ENCODE measurements at regions not wholly inside any gene's neighbourhood (a gene's known extent, or its start where the extent isn't known, plus 50 kb on each side); places are given as distances from the start of the nearest gene placed in this dataset.
"Not testable (repeated sequence)": the region's sequence is repeated elsewhere in the genome, so short reads cannot be mapped to it uniquely, and the experiment has no call there.

DNA sequence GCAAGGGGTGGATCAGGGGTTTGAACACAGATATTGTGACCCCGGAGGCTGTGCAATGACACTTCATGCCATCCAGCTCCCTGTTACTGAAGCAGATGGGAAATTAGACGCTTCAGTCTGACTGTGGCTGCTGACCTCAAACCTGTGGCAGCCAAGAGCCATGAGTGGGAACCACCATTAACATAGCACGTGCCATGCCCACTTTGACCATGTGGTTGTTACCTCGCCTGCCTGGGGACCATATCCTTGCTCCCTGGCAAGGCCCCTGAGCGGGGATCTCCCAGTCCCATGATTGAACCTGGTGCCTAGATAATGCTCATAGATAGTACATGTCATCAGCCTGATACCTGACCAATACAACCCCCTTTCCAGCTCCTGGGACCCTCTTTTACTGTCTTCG lies 68.9 kb downstream of the CYP26B1 start:
- no peak overlapping the region for H3K4me3 Mint-ChIP-seq
- DNase-seq (no peak), ATAC-seq (ENCODE audit: low read depth) (no peak)
- no peaks in the 10 kb centered on the region for H3K36me3 Mint-ChIP-seq
- no peaks in the 10 kb centered on the region for H3K27me3 Mint-ChIP-seq
- no peaks in the 10 kb centered on the region for H3K4me1 Mint-ChIP-seq
- POLR2A ChIA-PET: no interaction called here
- peaks cover 2% of the 10 kb centered on the region for H3K9me3 Mint-ChIP-seq
- no peak overlapping the region for H3K27ac Mint-ChIP-seq

DNA sequence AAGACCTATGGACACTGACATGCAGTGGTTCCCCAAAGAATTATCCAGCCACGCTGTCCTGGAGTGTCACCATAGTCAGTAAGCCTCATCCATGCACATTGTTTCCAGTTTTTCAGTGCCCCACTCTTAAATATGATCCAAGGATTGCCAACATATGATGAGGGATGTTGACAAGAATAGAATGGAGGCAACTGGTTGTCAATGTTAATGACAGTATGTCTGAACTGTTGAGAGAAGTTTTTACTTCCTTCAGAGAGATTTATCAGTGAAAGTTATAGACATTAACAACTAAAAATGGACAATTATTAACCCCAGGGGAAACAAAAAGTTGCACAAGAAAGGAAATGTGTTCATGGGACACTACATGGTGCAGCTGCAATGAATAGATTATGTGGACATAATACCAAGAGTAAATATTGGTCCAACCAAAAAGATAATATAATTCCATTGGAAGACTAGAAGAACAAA lies 69.9 kb downstream of the CYP26B1 start:
- Mint-ChIP-seq H3K4me1 (no peaks in the 10 kb centered on the region), H3K27ac (no peak overlapping the region), H3K36me3 (no peaks in the 10 kb centered on the region), H3K4me3 (no peak overlapping the region), H3K27me3 (no peaks in the 10 kb centered on the region), H3K9me3 (peaks cover 7% of the 10 kb centered on the region)
- DNase-seq: no peak
- ATAC-seq (ENCODE audit: low read depth): no peak
- POLR2A ChIA-PET: no interaction called here

DNA sequence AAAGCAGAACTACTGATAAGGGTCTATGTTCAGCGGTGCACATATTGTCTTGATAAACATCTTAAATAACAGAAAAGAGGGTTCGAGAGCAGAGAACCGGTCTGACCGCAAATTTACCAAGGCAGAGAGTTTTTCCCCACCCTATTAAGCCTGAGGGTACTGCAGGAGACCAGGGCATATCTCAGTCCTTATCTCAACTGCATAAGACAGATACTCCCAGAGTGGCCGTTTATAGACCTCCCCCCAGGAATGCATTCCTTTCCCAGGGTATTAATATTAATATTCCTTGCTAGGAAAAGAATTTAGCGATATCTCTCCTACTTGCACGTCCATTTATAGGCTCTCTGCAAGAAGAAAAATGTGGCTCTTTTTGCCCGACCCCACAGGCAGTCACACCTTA lies 74.3 kb downstream of the CYP26B1 start:
- H3K27me3 Mint-ChIP-seq; H3K4me3 Mint-ChIP-seq; H3K27ac Mint-ChIP-seq; H3K9me3 Mint-ChIP-seq; POLR2A ChIA-PET; DNase-seq; ATAC-seq (ENCODE audit: low read depth); H3K4me1 Mint-ChIP-seq; H3K36me3 Mint-ChIP-seq: not testable (repeated sequence)

DNA sequence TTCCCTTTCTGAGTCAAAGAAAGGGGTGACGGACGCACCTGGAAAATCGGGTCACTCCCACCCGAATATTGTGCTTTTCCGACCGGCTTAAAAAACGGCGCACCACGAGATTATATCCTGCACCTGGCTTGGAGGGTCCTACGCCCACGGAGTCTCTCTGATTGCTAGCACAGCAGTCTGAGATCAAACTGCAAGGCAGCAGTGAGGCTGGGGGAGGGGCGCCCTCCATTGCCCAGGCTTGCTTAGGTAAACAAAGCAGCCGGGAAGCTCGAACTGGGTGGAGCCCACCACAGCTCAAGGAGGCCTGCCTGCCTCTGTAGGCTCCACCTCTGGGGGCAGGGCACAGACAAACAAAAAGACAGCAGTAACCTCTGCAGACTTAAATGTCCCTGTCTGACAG lies 83.5 kb downstream of the CYP26B1 start:
- H3K9me3 Mint-ChIP-seq; DNase-seq; POLR2A ChIA-PET; H3K4me3 Mint-ChIP-seq; H3K36me3 Mint-ChIP-seq; H3K27ac Mint-ChIP-seq; H3K27me3 Mint-ChIP-seq; ATAC-seq (ENCODE audit: low read depth); H3K4me1 Mint-ChIP-seq: not testable (repeated sequence)

DNA sequence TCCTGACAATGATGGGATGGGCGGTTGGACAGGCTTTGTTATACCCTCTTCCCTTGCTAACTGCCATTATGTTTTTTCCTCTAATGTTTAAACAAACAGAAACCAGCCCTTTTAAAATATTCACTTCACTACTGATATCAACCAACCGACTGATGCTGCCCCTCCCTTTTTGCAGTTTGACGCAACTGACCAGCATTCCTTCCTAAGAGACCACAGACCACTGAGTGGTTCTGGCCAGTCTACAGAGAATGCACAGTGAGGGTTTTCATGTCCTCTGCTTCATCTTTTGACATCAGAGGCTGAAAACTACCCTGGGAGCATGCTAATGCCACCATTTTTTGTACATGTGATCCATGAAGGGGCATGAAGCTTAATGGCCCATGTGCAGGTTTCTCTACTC lies 85.3 kb downstream of the CYP26B1 start:
- no peak overlapping the region for H3K4me3 Mint-ChIP-seq
- no peaks in the 10 kb centered on the region for H3K36me3 Mint-ChIP-seq
- no peaks in the 10 kb centered on the region for H3K9me3 Mint-ChIP-seq
- DNase-seq (no peak), ATAC-seq (ENCODE audit: low read depth) (no peak)
- POLR2A ChIA-PET: no interaction called here
- peaks cover 2% of the 10 kb centered on the region for H3K27me3 Mint-ChIP-seq
- H3K4me1 Mint-ChIP-seq: no peaks in the 10 kb centered on the region
- H3K27ac Mint-ChIP-seq: no peak overlapping the region

DNA sequence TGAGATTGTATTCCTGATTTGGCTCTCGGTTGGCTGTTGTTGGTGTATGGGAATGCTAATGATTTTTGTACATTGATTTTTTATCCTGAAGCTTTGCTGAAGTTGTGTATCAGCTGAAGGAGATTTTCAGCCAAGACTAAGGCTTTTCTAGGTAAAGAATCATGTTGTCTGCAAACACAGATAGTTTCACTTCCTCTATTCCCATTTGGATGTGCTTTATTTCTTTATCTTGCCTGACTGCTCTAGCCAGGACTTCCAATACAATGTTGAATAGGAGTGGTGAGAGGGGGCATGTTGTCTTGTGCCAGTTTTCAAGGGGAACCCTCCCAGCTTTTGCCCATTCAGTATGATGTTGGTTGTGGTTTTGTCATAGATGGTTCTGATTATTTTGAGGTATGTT lies 90.4 kb downstream of the CYP26B1 start:
- no peak overlapping the region for H3K27ac Mint-ChIP-seq
- no peaks in the 10 kb centered on the region for H3K4me1 Mint-ChIP-seq
- H3K4me3 Mint-ChIP-seq: no peak overlapping the region
- ATAC-seq (ENCODE audit: low read depth): no peak
- peaks cover 6% of the 10 kb centered on the region for H3K27me3 Mint-ChIP-seq
- peaks cover 3% of the 10 kb centered on the region for H3K9me3 Mint-ChIP-seq
- H3K36me3 Mint-ChIP-seq: peaks cover 1% of the 10 kb centered on the region
- POLR2A ChIA-PET: no interaction called here
- DNase-seq: no peak

DNA sequence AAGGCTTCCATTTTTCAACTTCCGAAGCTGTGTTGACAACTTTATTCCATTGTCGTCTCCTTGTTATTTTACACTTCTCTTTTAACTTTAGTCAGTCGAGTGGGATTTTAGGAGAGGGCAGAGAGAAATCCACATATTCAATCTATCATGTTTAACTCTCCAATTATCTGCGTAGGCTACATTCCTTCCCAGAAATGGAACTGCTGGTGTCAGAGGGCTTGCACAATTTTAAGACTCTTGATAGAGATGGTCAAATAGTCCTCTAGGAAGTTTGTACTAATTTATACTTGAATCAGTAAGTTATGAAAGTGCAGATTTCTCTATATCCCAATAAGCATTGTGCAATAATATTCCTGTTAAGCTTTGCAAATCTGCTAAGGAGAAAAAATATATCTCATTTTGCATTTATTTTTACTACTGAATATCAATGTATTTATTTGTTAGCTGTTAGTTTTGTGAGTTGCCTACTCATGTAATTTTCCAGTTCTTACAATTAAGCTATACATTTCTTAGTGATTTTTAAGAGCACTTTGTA lies 95.6 kb downstream of the CYP26B1 start:
- peaks cover 3% of the 10 kb centered on the region for H3K9me3 Mint-ChIP-seq
- ATAC-seq (ENCODE audit: low read depth) (no peak), DNase-seq (no peak)
- no peak overlapping the region for H3K27ac Mint-ChIP-seq
- POLR2A ChIA-PET: no interaction called here
- H3K36me3 Mint-ChIP-seq: peaks cover 1% of the 10 kb centered on the region
- no peaks in the 10 kb centered on the region for H3K4me1 Mint-ChIP-seq
- no peak overlapping the region for H3K4me3 Mint-ChIP-seq
- H3K27me3 Mint-ChIP-seq: peaks cover 10% of the 10 kb centered on the region

DNA sequence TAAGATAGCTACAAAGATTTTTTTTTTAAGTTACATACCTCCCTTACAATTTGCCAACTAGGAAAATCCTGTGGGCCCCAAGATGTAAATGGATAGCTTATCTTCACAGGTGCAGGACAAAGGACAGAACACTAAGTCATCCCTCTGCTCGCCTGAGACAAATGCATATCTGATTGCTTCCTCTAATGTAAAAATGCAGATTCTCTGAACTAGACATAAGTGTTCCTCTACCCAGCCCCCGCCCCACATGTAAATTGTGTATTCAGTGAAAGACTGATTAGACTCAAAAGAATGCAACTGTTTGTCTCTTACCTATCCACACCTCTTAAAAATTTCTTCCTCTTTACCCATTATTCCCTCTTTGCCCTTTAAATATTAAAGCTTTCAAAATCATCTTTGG lies 96.5 kb downstream of the CYP26B1 start:
- DNase-seq (no peak), ATAC-seq (ENCODE audit: low read depth) (no peak)
- Mint-ChIP-seq H3K27me3 (peaks cover 6% of the 10 kb centered on the region), H3K9me3 (no peaks in the 10 kb centered on the region), H3K27ac (no peak overlapping the region), H3K4me1 (no peaks in the 10 kb centered on the region), H3K4me3 (no peak overlapping the region), H3K36me3 (no peaks in the 10 kb centered on the region)
- POLR2A ChIA-PET: no interaction called here

DNA sequence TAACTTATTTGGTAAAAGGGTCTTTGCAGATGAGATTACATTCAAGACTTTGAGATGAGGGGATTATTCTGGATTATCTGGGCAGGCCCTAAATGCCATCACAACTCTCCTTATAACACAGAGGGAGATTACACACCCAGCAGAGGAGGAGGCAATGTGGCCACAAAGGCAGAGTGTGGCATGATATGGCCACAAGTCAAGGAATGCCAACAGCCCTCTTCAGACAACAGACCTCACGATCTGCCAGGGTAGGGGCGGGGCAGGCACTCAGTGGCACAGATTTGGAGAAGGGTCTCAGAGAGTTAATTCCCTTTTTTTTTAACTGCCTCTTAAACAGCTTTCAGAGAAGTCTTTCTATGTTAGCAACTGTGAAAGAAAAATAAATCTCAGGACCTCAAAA lies 96.9 kb downstream of the CYP26B1 start:
- ATAC-seq (ENCODE audit: low read depth): no peak

DNA sequence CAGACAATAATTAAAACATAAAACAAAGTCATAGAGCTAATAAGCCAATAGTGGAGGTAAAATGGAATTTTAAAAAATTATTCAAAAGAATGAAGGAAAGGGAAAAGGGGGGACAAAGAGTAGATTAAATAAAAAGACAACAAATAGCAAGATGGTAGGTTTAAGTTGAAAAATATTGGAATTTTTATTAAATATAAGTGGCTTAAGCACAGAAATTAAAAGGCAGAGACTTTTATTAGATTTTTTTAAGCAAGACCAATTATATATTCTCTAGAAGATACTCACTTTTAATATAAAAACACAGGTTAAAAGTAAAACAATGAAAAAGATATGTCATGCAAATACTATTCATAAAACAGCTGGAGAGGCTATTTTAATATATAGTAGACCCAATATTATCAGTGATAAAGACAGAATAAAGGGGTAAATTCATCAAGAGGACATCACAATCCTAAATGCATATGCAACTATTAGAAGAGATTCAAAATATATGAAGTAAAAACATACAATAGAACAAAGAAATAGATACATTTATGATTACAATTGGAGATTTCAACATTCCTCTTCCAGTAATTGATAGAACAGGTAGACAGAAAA lies 98.7 kb downstream of the CYP26B1 start:
- no peaks in the 10 kb centered on the region for H3K4me1 Mint-ChIP-seq

More for the DNA sequence above, 96.9 kb downstream of the CYP26B1 start:
- H3K36me3 Mint-ChIP-seq: no peaks in the 10 kb centered on the region
- DNase-seq: no peak
- peaks cover 6% of the 10 kb centered on the region for H3K27me3 Mint-ChIP-seq
- POLR2A ChIA-PET: no interaction called here
- no peaks in the 10 kb centered on the region for H3K4me1 Mint-ChIP-seq
- H3K4me3 Mint-ChIP-seq: no peak overlapping the region
- H3K9me3 Mint-ChIP-seq: no peaks in the 10 kb centered on the region
- no peak overlapping the region for H3K27ac Mint-ChIP-seq

DNA sequence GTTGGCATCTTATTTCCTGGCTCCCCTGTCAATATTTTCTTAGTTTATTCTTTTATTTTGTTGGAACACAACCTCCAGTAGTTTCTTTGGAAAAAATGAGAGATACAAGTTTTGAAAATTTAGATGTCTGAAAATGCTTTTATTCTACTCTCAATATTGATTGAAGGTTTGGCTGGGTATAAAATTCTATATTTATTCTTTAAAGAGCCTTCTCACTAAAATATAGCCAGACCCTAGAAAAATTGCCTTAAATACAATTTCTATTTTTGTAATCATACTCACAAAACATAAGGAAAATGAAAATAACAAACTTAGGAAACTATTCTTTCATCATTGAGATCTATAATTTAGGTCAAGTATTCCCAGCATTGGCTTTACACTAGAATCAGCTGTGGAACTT lies 103.7 kb downstream of the CYP26B1 start:
- H3K9me3 Mint-ChIP-seq: no peaks in the 10 kb centered on the region
- H3K27ac Mint-ChIP-seq: no peak overlapping the region
- DNase-seq (no peak), ATAC-seq (ENCODE audit: low read depth) (no peak)
- no peak overlapping the region for H3K4me3 Mint-ChIP-seq
- no peaks in the 10 kb centered on the region for H3K36me3 Mint-ChIP-seq
- peaks cover 2% of the 10 kb centered on the region for H3K27me3 Mint-ChIP-seq
- POLR2A ChIA-PET: no interaction called here
- no peaks in the 10 kb centered on the region for H3K4me1 Mint-ChIP-seq

More for the DNA sequence above, 98.7 kb downstream of the CYP26B1 start:
- ATAC-seq (ENCODE audit: low read depth): no peak
- DNase-seq: no peak
- Mint-ChIP-seq H3K9me3 (no peaks in the 10 kb centered on the region), H3K4me3 (no peak overlapping the region), H3K27ac (no peak overlapping the region), H3K36me3 (no peaks in the 10 kb centered on the region), H3K27me3 (peaks cover 6% of the 10 kb centered on the region)
- POLR2A ChIA-PET: no interaction called here

DNA sequence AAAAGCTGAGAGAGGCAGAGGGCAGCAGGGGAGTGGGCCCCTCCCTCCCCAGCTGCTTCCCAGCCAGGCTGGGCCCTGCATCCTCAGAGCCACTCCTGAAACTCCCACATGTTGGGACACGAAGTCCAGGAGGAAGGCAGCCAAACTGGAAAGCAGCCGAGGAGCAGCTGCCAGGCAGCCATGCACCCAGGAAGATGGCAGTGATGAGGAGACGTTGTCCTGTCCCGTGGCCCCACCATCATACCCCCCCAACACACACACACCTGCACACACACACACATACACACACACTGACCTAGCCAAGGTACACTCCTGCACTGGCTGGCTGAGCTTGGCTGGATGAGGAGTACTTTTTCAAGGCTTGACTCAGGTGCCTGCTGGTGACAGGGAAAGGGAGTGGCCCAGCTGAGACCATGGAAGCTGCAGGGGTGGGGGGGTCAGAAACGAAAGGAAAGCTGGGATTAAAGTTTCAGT lies 106.0 kb downstream of the CYP26B1 start:
- Mint-ChIP-seq H3K4me3 (no peak overlapping the region), H3K27me3 (peaks cover 2% of the 10 kb centered on the region), H3K4me1 (no peaks in the 10 kb centered on the region), H3K9me3 (no peaks in the 10 kb centered on the region), H3K27ac (no peak overlapping the region), H3K36me3 (no peaks in the 10 kb centered on the region)
- POLR2A ChIA-PET: no interaction called here
- DNase-seq (no peak), ATAC-seq (ENCODE audit: low read depth) (no peak)

DNA sequence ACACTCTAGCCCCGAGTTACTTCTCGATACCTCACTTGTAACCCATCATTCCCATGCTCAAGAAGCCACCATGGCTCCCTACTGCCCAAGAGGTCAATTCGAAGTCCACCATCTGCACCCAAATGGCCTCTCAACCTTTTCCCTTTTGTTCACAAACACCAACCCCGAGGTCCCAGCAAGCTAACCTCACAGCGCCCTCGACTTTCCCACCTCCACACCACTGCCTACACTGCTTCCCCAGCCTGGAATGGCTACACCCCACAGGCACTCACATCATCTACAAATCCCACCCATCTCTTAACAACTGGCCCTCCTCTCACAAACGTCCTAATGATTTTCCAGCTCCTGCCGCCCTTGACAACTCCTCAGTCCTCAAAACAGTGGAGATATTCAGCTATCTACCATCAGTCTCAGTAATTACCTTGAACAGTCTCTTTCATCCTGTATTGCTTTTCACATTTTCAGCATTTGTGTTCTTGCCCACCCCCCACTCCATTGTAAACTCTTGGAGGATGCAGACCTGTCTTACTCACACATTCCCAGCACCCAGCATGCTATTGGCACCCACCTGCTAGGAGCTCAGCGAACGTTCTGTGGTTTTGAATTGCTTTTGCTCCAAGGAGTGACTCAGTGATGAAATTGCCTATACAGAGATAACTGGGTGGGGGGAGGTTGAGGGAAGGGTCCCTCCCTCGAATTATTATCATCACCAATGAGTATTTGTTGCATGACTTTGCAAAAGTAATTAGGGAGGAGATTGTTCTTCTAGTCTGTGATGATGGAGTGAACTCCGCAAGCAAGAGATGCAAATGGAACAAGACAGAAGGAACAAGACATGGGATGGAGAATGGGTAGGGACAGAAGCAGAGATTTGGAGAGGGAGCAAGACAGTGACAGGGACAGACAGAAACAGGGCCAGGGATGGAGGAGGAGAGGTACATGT lies 106.8 kb downstream of the CYP26B1 start:
- Mint-ChIP-seq H3K4me3 (no peak overlapping the region), H3K4me1 (no peaks in the 10 kb centered on the region), H3K9me3 (no peaks in the 10 kb centered on the region), H3K36me3 (no peaks in the 10 kb centered on the region), H3K27me3 (peaks cover 2% of the 10 kb centered on the region), H3K27ac (no peak overlapping the region)
- DNase-seq (no peak), ATAC-seq (ENCODE audit: low read depth) (no peak)
- POLR2A ChIA-PET: no interaction called here

DNA sequence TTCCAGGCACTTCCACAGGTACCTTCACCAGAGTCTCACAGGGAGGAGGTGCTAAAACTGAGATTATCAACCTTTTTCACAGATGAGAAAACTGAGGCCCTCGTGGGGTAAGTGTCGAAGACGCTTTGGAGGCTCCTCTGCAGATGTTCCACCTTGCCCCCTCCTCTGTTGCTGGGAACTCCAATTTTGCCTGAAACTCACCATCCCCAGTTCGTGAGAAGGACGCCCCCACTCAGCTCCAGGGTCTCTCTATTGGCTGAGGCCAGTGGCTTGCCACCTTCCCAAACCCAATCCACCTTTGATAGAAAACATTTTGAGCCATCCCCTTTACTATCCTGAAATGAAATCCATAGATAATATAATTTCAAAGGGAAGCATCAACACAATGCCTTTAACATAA lies 109.1 kb downstream of the CYP26B1 start:
- peaks cover 2% of the 10 kb centered on the region for H3K27me3 Mint-ChIP-seq
- H3K27ac Mint-ChIP-seq: no peak overlapping the region
- no peaks in the 10 kb centered on the region for H3K9me3 Mint-ChIP-seq
- no peaks in the 10 kb centered on the region for H3K36me3 Mint-ChIP-seq
- H3K4me1 Mint-ChIP-seq: no peaks in the 10 kb centered on the region
- H3K4me3 Mint-ChIP-seq: no peak overlapping the region
- POLR2A ChIA-PET: no interaction called here
- ATAC-seq (ENCODE audit: low read depth) (no peak), DNase-seq (no peak)

Data from activated naive CD8-positive, alpha-beta T cell treated with anti-CD3 and anti-CD28 coated beads, Interleukin-2, amount 10 ng/mL, durations not matched to agents 7 days and 5 days (primary cell).